KMS-11 (cell line): ENCODE measurements at regions not wholly inside any gene's neighbourhood (a gene's known extent, or its start where the extent isn't known, plus 50 kb on each side); places are given as distances from the start of the nearest gene placed in this dataset.

Experiments used
- H2AFZ ChIP-seq: fragments of 200-600 bp; sonication (generic); 2 replicates; pipeline ENCODE4 v1.6.1; 2016; ENCODE audit warnings: antibody characterized with exemption, mixed run types, low read depth
- H3K27ac ChIP-seq: fragments of 200-600 bp; sonication (generic); 2 replicates; pipeline ENCODE4 v1.6.1; 2016; ENCODE audit warnings: mild to moderate bottlenecking, mixed run types
- H3K27me3 ChIP-seq: fragments of 200-600 bp; sonication (generic); 2 replicates; pipeline ENCODE4 v1.6.1; 2017; ENCODE audit warnings: mild to moderate bottlenecking, low read depth, mixed run types, moderate library complexity; ENCODE audit not compliant: insufficient read depth
- H3K36me3 ChIP-seq: fragments of 200-600 bp; sonication (generic); 2 replicates; pipeline ENCODE4 v1.6.1; 2017; ENCODE audit warnings: mild to moderate bottlenecking, mixed run types; ENCODE audit not compliant: insufficient read depth
- H3K4me1 ChIP-seq: fragments of 200-600 bp; sonication (generic); 2 replicates; pipeline ENCODE4 v1.6.1; 2016; ENCODE audit warnings: mild to moderate bottlenecking, low read depth, mixed run types; ENCODE audit not compliant: poor library complexity, severe bottlenecking
- H3K4me2 ChIP-seq: fragments of 200-600 bp; sonication (generic); 2 replicates; pipeline ENCODE4 v1.7.0; 2016; ENCODE audit warnings: mild to moderate bottlenecking, mixed run types
- H3K4me3 ChIP-seq: fragments of 200-600 bp; sonication (generic); IDR thresholded peaks from 2 replicates; pipeline ENCODE4 v1.6.1; 2017; ENCODE audit warnings: low read depth, low read length, mixed read lengths; ENCODE audit not compliant: insufficient read depth
- H3K79me2 ChIP-seq: fragments of 200-600 bp; sonication (generic); 2 replicates; pipeline ENCODE4 v1.6.1; 2016; ENCODE audit warnings: low read depth, mixed run types; ENCODE audit not compliant: insufficient read depth
- H3K9ac ChIP-seq: fragments of 200-600 bp; sonication (generic); 2 replicates; pipeline ENCODE4 v1.6.1; 2016; ENCODE audit warnings: mild to moderate bottlenecking, mixed run types
- H4K20me1 ChIP-seq: fragments of 200-600 bp; sonication (generic); 2 replicates; pipeline ENCODE4 v1.6.1; 2016; ENCODE audit warnings: mild to moderate bottlenecking, mixed run types; ENCODE audit not compliant: insufficient read depth
- CTCF ChIP-seq: fragments of 200-600 bp; sonication (generic); conservative IDR thresholded peaks from 2 replicates; pipeline ENCODE4 v1.6.1; 2017; ENCODE audit warnings: low read depth, mild to moderate bottlenecking, antibody characterized with exemption, low read length, moderate library complexity, mixed read lengths

GRCh38 chr4:127414951-127415606 is 217.7 kb upstream of the INTU start:
- Histone ChIP-seq H3K79me2 (no peaks in the 10 kb centered on the region), H3K4me3 (no peak overlapping the region), H3K4me1 (no peaks in the 10 kb centered on the region), H3K4me2 (no peak overlapping the region), H4K20me1 (no peaks in the 10 kb centered on the region), H2AFZ (no peak overlapping the region), H3K9ac (no peak overlapping the region), H3K36me3 (no peaks in the 10 kb centered on the region), H3K27ac (no peak overlapping the region), H3K27me3 (no peaks in the 10 kb centered on the region)
- no peak for TF ChIP-seq CTCF

- H3K36me3 ChIP-seq = no peaks in the 10 kb centered on the region
- H3K4me2 ChIP-seq = no peak overlapping the region
- no peaks in the 10 kb centered on the region for H4K20me1 ChIP-seq
- no peak for TF ChIP-seq CTCF
- no peaks in the 10 kb centered on the region for H3K4me1 ChIP-seq
- no peak overlapping the region for H3K9ac ChIP-seq
- H3K79me2 ChIP-seq = no peaks in the 10 kb centered on the region
- H2AFZ ChIP-seq = no peak overlapping the region
- H3K4me3 ChIP-seq = no peak overlapping the region
- H3K27me3 ChIP-seq = no peaks in the 10 kb centered on the region
- H3K27ac ChIP-seq = no peak overlapping the region
These were observed 216.6 kb upstream of the INTU start for GRCh38 chr4:127416115-127416514.

DNA sequence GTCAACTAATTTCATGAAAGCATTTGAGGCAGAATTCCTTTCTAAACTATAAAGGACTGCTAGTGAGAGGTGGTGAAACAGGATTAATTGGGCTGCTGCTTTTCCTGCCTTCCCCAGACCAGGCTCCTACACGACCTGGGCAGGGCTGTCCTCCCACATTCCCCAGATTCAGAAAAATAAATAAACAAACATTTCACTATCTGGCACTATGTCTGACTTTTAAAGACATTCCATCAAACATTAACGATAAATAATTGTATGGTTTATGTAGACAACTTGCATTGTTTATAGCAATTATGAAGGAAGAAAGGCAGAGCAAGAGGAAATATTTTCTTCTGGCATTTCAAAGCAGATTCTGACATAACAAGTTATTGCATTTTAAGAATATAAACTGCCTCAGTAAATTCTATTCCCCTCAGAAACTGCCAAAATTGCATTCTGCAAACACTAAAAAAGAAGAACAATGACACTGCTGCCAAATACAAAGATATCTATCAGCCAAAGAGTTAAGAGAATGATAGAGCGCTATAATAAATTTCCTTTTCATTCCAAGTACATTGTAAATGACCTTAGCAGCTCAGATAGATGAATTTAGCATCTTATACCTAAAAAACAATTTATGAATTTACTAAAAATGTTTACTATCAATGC is 214.7 kb upstream of the INTU start:
- H3K4me3 ChIP-seq = no peak overlapping the region
- no peaks in the 10 kb centered on the region for H3K4me1 ChIP-seq
- H4K20me1 ChIP-seq = no peaks in the 10 kb centered on the region
- no peaks in the 10 kb centered on the region for H3K27me3 ChIP-seq
- H3K79me2 ChIP-seq = no peaks in the 10 kb centered on the region
- H3K9ac ChIP-seq = no peak overlapping the region
- no peak overlapping the region for H3K4me2 ChIP-seq
- H3K27ac ChIP-seq = no peak overlapping the region
- H3K36me3 ChIP-seq = no peaks in the 10 kb centered on the region
- no peak overlapping the region for H2AFZ ChIP-seq
- no peak for TF ChIP-seq CTCF

GRCh38 chr4:127419431-127419830 is 213.3 kb upstream of the INTU start:
- Histone ChIP-seq H3K27me3 (no peaks in the 10 kb centered on the region), H3K4me1 (no peaks in the 10 kb centered on the region)
- TF ChIP-seq CTCF = no peak

More at GRCh38 chr4:127419431-127419830, 213.3 kb upstream of the INTU start:
- no peak overlapping the region for H3K27ac ChIP-seq
- H3K4me3 ChIP-seq = no peak overlapping the region
- H3K79me2 ChIP-seq = no peaks in the 10 kb centered on the region
- no peaks in the 10 kb centered on the region for H4K20me1 ChIP-seq
- H3K9ac ChIP-seq = no peak overlapping the region
- no peak overlapping the region for H3K4me2 ChIP-seq
- no peak overlapping the region for H2AFZ ChIP-seq
- no peaks in the 10 kb centered on the region for H3K36me3 ChIP-seq
